Nephron progenitor cell (in vitro differentiated cells): ENCODE measurements at regions not wholly inside any gene's neighbourhood (a gene's known extent, or its start where the extent isn't known, plus 50 kb on each side); places are given as distances from the start of the nearest gene placed in this dataset.

Experiments
- DNase-seq: peaks from one replicate; pipeline ENCODE4 v3.0.0; 2021
- H3K27ac Mint-ChIP-seq: 2 replicates; pipeline ENCODE4 v1.8.0; 2021; ENCODE audit warnings: mild to moderate bottlenecking, moderate library complexity, mixed read lengths
- H3K27me3 Mint-ChIP-seq: 2 replicates; pipeline ENCODE4 v1.8.0; 2021; ENCODE audit warnings: mild to moderate bottlenecking, low read depth, mixed read lengths; ENCODE audit not compliant: poor library complexity
- H3K36me3 Mint-ChIP-seq: 2 replicates; pipeline ENCODE4 v1.8.0; 2021; ENCODE audit warnings: low read depth, mixed read lengths
- H3K4me1 Mint-ChIP-seq: 2 replicates; pipeline ENCODE4 v1.8.0; 2021; ENCODE audit warnings: mixed read lengths
- H3K4me3 Mint-ChIP-seq: 2 replicates; pipeline ENCODE4 v1.8.0; 2021; ENCODE audit warnings: mild to moderate bottlenecking, moderate library complexity, mixed read lengths
- H3K9me3 Mint-ChIP-seq: 2 replicates; pipeline ENCODE4 v1.8.0; 2021; ENCODE audit warnings: mild to moderate bottlenecking, moderate library complexity, mixed read lengths
- TF ChIP-seq, protein P1 (sequence below): fragments of 200-600 bp; sonication (generic); IDR thresholded peaks from 2 replicates; pipeline ENCODE4 v1.5.0; 2021; ENCODE audit warnings: antibody characterized with exemption

GRCh38 chr2:128617661-128618060, 299.0 kb upstream of the HS6ST1 start:
- Mint-ChIP-seq H3K4me3 (no peak overlapping the region), H3K36me3 (no peaks in the 10 kb centered on the region), H3K27ac (no peak overlapping the region), H3K4me1 (peaks cover 28% of the 10 kb centered on the region), H3K27me3 (peaks cover 3% of the 10 kb centered on the region), H3K9me3 (no peaks in the 10 kb centered on the region)
- DNase-seq = no peak
- TF ChIP-seq, protein P1, sequence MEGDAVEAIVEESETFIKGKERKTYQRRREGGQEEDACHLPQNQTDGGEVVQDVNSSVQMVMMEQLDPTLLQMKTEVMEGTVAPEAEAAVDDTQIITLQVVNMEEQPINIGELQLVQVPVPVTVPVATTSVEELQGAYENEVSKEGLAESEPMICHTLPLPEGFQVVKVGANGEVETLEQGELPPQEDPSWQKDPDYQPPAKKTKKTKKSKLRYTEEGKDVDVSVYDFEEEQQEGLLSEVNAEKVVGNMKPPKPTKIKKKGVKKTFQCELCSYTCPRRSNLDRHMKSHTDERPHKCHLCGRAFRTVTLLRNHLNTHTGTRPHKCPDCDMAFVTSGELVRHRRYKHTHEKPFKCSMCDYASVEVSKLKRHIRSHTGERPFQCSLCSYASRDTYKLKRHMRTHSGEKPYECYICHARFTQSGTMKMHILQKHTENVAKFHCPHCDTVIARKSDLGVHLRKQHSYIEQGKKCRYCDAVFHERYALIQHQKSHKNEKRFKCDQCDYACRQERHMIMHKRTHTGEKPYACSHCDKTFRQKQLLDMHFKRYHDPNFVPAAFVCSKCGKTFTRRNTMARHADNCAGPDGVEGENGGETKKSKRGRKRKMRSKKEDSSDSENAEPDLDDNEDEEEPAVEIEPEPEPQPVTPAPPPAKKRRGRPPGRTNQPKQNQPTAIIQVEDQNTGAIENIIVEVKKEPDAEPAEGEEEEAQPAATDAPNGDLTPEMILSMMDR = no peak

GRCh38 chr2:128618642-128619041, 300.0 kb upstream of the HS6ST1 start:
- H3K4me3 Mint-ChIP-seq = no peak overlapping the region
- H3K27ac Mint-ChIP-seq = no peak overlapping the region
- no peak for DNase-seq
- TF ChIP-seq, protein P1 = no peak
- peaks cover 29% of the 10 kb centered on the region for H3K4me1 Mint-ChIP-seq
- peaks cover 3% of the 10 kb centered on the region for H3K27me3 Mint-ChIP-seq
- H3K9me3 Mint-ChIP-seq = no peaks in the 10 kb centered on the region
- no peaks in the 10 kb centered on the region for H3K36me3 Mint-ChIP-seq

DNA sequence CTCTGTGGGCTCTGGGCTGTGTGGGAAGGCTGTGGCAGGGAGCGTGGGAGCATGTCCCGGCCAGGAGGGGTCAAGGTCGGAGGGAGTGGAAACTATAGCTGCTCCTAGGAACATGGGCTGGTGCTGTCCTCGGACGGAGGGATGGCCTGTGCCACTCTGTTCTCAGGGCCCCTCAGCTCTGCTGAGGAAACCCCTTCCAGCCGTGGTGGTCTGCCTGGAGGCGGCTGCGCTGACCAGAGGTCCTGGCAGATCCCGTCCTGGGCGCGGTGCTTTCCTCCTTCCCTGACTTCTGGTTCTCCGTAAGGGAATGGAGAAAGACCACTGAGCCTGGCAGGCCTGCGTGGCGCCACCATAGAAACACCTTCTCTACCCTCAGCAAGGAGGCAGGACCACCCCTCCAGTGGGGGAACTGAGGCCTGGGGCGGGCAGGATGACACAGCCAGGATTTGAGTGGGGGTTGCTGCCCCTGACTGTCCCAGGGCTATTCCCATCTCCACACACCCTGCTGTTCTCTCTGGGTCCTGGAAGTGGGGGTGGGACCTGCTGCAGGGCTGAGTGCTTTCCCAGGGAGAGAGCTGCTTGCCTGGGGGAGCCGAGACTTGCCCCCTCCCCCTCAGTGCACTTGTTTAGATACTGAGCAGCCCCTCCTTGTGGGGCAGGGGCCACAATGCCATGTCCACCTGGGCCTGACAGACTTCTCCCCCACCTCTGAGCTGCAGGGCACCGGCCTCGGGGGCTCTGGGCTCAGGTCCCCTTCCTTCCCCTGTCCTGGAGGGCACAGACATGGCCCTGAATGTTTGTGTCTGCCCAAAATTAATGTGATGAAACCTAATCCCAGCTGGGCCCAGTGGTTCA, 301.0 kb upstream of the HS6ST1 start:
- peaks cover 6% of the 10 kb centered on the region for H3K27me3 Mint-ChIP-seq
- H3K4me1 Mint-ChIP-seq = peaks cover 40% of the 10 kb centered on the region
- no peak overlapping the region for H3K4me3 Mint-ChIP-seq
- H3K36me3 Mint-ChIP-seq = no peaks in the 10 kb centered on the region
- H3K9me3 Mint-ChIP-seq = no peaks in the 10 kb centered on the region
- DNase-seq = no peak
- TF ChIP-seq, protein P1 = no peak
- H3K27ac Mint-ChIP-seq = no peak overlapping the region

DNA sequence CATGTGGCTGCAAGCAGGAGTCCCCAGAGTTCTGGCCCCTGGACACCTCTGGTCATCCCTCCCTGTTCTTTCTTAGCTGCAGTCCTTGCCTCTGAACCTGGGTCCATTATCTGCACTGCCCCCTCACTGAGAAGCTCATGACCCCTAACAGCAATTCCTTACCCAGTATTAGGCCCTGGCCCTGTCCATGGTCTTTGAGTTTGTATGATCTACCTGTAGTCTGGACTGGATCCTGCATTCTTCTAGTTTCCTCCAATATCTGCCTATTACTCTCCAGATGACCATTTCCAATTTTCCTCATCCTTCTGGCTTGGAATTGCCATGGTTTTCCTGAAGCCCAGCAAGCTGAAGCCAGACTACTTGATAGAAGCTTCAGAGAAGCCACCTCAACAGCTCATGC, 302.4 kb upstream of the HS6ST1 start:
- Mint-ChIP-seq H3K36me3 (no peaks in the 10 kb centered on the region), H3K27ac (no peak overlapping the region), H3K27me3 (peaks cover 6% of the 10 kb centered on the region), H3K9me3 (no peaks in the 10 kb centered on the region), H3K4me3 (no peak overlapping the region), H3K4me1 (peaks cover 49% of the 10 kb centered on the region)
- DNase-seq = no peak
- TF ChIP-seq, protein P1 = no peak

GRCh38 chr2:128622371-128622770, 303.7 kb upstream of the HS6ST1 start:
- Mint-ChIP-seq H3K27me3 (peaks cover 9% of the 10 kb centered on the region), H3K4me3 (no peak overlapping the region), H3K36me3 (no peaks in the 10 kb centered on the region), H3K4me1 (peaks cover 62% of the 10 kb centered on the region), H3K9me3 (no peaks in the 10 kb centered on the region), H3K27ac (no peak overlapping the region)
- no peak for DNase-seq
- TF ChIP-seq, protein P1 = no peak
